GM19455 (cell line): ENCODE measurements at regions not wholly inside any gene's neighbourhood (a gene's known extent, or its start where the extent isn't known, plus 50 kb on each side); places are given as distances from the start of the nearest gene placed in this dataset.

ENCODE experiments used
- ATAC-seq: cut with Tn5 transposase; IDR thresholded peaks from one replicate; pipeline ENCODE4 v1.9.1; 2021; ENCODE audit not compliant: unreplicated experiment

- no peak for ATAC-seq
These were observed 354.8 kb upstream of the SEMA3A start for GRCh38 chr7:84549409-84549808.

GRCh38 chr7:84548366-84549365 is 354.1 kb upstream of the SEMA3A start:
- ATAC-seq = no peak

- no peak for ATAC-seq
These were observed 352.7 kb upstream of the SEMA3A start for GRCh38 chr7:84547331-84547730.

GRCh38 chr7:84546403-84546802 is 351.8 kb upstream of the SEMA3A start:
- ATAC-seq = no peak

- no peak for ATAC-seq
These were observed 343.7 kb upstream of the SEMA3A start for GRCh38 chr7:84538268-84538667.

- ATAC-seq = no peak
These were observed 341.8 kb upstream of the SEMA3A start for GRCh38 chr7:84536271-84536870.

- no peak for ATAC-seq
These were observed 341.1 kb upstream of the SEMA3A start for GRCh38 chr7:84535580-84536270.

GRCh38 chr7:84533182-84533581 is 338.6 kb upstream of the SEMA3A start:
- no peak for ATAC-seq

- no peak for ATAC-seq
These were observed 337.6 kb upstream of the SEMA3A start for GRCh38 chr7:84532196-84532595.

- ATAC-seq = no peak
These were observed 335.1 kb upstream of the SEMA3A start for GRCh38 chr7:84529480-84530205.

- no peak for ATAC-seq
These were observed 334.3 kb upstream of the SEMA3A start for GRCh38 chr7:84528756-84529479.

GRCh38 chr7:84524714-84525694 is 330.4 kb upstream of the SEMA3A start:
- no peak for ATAC-seq

GRCh38 chr7:84513061-84513460 is 318.5 kb upstream of the SEMA3A start:
- ATAC-seq = no peak

- no peak for ATAC-seq
These were observed 317.5 kb upstream of the SEMA3A start for GRCh38 chr7:84512055-84512454.

- ATAC-seq = no peak
These were observed 315.9 kb upstream of the SEMA3A start for GRCh38 chr7:84510505-84510904.

- ATAC-seq = no peak
These were observed 314.9 kb upstream of the SEMA3A start for GRCh38 chr7:84509522-84509921.

GRCh38 chr7:84508606-84509005 is 314.0 kb upstream of the SEMA3A start:
- no peak for ATAC-seq

GRCh38 chr7:84507529-84507928 is 312.9 kb upstream of the SEMA3A start:
- ATAC-seq = no peak

- no peak for ATAC-seq
These were observed 311.6 kb upstream of the SEMA3A start for GRCh38 chr7:84506151-84506550.
